ENCODE measurements at regions not wholly inside any gene's neighbourhood (a gene's known extent, or its start where the extent isn't known, plus 50 kb on each side); places are given as distances from the start of the nearest gene placed in this dataset.
"Not testable (repeated sequence)": the region's sequence is repeated elsewhere in the genome, so short reads cannot be mapped to it uniquely, and the experiment has no call there.

DNA sequence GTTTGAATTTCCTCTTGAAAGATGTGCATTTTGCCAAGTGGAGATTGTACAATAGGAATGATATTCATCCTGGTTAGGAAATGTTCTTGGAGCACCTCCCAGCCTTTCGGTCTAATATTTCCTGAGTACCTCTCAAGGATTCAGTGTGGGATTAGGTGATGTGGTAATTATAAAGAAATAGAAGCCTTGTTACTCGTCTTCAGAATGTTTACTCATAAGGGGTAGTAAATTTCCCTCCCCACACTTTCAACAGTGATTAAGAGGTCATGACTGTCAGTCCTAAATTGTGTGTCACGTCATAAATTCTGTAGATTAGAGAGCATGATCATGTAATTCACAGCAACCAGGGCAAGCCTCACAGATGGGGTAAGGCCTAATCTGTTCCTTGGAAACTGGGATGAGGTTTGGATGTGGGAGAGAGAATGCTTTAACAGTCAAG, 633.1 kb upstream of the TBL1XR1 start:
- peak; percentile 52 for DNase-seq

- DNase-seq = no peak
Measured at GRCh38 chr3:177831361-177831760, 634.1 kb upstream of the TBL1XR1 start.

- DNase-seq = no peak
Measured at GRCh38 chr3:177832880-177833279, 635.6 kb upstream of the TBL1XR1 start.

DNA sequence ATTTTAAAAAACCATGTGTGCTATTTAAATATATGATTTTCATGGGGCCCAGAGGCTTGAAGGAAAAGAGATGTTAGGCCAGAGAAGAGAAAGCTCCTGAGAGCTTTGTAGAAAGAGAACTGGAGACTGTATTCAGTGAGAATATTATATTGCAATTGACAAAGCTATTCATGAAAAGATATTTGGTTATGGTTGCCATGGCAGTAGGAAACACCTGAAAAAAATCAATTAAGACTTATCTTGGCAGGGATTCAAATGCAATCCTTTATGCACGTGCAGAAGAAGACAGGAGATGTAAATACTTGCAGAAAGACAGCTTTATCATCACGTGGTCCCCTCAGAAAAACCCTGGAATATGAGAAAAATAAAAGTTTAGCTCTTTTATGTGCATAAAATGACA, 636.0 kb upstream of the TBL1XR1 start:
- no peak for DNase-seq

- peak; percentile 98 for DNase-seq
Measured at GRCh38 chr3:177835008-177835407, 637.7 kb upstream of the TBL1XR1 start.

DNA sequence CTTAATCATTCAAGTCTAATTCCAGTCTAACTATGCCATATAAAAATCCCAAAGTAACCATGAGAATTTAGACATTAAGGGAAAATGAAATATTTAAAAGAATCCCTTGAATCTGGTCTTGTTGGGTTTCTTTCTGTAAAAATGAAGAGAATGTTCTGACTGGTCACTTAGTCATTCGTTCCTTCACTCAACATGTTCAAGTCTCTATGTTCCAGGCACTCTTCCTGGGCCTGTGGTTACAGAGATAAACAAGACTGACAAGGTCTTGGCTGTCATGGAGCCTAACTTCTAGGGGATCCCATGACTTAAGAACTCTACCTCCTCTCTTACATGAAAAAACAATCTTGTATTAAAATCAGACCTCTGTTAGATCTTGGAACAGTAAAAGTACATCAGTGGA, 638.6 kb upstream of the TBL1XR1 start:
- DNase-seq = peak; percentile 96

GRCh38 chr3:177836671-177837070, 639.4 kb upstream of the TBL1XR1 start:
- no peak for DNase-seq

- no peak for DNase-seq
Measured at GRCh38 chr3:177837951-177838655, 640.8 kb upstream of the TBL1XR1 start.

- DNase-seq = no peak
Measured at GRCh38 chr3:177838766-177839350, 641.6 kb upstream of the TBL1XR1 start.

- no peak for DNase-seq
Measured at GRCh38 chr3:177842302-177842701, 645.0 kb upstream of the TBL1XR1 start.

DNA sequence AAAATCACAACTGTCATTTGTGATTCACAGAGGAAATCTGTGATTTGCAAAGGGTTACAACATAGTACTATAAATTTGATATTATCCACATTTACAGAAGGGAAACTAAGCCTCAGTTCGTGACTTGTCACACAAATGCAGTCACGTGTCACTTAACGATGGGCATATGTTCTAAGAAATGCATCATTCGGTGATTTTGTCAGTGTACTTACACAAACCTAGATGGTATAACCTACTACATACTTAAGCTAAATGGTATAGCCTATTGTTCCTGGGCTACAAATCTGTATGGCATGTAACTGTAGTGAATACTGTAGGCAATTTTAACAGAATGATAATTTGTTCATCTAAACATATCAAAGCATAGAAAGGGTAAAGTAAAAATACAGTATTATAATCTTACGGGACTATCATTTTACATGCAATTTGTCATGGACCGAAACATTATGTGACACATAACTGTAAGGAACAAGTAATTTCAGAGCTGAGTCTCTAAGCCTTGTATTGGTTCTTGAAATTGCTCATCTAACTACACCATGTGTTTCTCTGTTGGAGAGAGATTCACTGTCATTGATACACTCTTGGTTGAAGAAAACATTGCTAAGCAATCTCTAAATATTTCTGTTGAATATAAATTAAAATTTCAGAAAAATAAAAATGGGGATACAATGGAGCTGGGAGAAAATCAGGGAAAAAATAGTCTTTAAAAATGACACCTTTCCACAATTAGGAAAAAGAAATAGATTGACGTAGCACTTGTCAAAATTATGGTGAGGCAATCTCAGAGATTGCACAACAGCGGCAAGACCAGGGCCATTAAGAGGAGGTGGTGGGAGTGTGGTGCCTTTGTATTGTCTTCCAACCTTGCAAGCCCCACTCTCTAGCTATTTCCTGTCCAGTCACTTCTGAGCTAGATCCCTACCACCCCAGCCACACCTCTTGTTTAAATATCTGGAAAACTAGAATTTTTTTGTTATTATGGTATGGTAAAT, 645.8 kb upstream of the TBL1XR1 start:
- no peak for DNase-seq

DNA sequence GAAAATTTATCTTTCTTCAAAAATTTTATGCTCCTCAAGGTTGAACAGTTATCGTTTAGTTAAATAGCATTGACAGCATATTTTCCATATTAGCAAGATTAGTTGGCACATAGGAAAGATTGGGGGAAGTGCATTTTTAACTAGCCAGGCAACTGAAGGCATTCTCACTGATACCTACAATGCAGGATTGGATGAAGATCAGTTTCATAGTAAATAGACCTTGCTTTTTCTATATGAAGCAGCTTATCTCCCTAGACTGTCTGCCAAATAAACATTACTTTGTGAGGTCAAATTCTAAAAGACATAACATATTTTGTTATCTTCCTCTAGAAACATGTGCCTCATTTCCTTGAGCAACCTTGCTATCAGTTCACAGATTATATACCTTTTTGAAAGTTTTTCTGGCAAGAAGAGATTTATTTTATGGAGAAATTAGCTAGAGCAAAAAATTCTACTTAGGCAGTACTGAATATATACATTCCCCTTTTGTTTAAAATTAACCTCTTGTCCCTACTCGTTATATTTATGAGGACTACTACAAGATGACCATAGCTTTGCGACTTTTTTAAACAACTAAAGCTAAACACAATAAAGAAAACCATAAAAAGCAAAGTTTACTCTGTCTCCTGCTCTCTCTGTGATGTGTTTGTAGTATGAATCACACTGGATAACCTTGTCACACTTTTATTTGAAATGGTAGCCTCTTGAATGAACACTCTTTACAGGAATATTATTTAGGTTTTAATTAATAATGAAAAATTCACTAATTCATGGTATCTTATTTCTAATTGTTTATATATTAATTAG, 654.9 kb upstream of the TBL1XR1 start:
- DNase-seq = peak; percentile 27

DNA sequence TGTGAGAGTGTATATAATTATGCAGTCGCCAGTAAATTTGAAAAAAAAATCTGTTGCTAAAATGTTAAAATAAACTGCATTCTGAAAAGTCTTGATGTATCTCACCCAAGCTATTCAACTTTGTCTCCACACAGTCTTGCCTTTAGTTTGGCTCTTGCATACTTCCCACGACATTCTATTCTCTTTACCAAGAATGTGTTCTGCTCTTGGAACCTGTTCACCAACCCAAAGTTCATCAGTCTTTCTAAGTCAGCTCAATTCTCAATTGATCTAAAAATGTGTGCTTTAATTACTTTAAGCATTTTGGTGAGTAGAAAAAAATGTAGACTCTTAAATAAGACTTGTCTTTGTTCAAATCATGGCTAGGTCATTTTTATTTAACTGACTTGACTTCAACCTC, 657.7 kb upstream of the TBL1XR1 start:
- DNase-seq = no peak

DNA sequence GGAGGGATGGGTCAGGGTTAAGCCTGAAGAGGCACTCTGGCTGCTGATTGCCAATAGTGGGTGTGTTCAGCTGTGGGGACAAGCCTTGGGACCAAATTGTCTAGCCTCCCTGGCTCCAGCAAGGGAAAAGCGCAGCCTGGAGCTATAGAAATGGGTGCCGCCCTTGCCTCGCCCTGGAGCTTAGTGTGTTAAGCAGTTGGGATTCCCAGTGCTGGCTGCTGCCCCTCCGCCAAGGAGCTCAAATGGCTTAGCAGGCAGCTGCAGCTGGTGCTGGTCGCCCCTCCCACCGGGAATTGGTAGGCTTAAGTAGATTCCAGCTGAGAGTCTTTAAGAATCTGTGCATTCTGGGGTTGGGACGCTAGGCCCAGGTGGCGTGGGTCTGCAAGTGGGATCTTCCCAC, 662.9 kb upstream of the TBL1XR1 start:
- no peak for DNase-seq

DNA sequence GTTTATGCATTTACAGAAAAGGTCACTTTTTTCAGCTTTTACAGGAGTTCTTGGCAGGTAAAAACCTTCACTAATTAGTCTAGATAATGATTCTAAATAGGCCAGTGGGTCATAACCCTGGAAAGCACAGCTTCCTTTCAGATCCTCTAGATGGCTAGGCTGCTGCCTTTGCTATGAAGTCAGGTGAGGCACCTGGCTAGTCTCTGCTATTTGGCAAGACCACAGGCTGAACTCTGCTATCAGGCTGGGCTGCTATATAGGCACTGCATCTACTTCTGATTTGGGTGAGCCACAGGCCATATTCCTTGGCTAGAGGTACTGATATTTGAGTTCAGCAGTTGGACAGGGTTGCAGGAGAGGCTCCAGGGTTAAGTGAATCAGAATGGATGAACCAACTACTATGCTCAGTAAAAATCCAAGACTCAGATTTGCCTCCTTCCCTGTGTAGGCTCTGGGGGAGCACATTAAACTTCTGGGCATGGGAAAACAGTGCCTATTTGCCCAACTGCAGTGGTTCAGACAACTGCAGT, 665.7 kb upstream of the TBL1XR1 start:
- DNase-seq = no peak

DNA sequence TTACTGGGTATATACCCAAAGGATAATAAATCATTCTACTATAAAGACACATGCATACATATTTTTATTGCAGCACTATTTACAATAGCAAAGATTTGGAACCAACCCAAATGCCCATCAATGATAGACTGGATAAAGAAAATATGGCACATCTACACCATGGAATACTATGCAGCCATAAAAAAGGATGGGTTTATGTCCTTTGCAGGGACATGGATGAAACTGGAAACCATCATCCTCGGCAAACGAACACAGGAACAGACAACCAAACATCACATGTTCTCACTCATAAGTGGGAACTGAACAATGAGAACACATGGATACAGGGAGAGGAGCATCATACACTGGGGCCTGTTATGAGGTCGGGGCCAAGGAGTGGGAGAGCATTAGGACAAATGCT, 665.0 kb upstream of the KCNMB2 start:
- not testable (repeated sequence) for DNase-seq

DNA sequence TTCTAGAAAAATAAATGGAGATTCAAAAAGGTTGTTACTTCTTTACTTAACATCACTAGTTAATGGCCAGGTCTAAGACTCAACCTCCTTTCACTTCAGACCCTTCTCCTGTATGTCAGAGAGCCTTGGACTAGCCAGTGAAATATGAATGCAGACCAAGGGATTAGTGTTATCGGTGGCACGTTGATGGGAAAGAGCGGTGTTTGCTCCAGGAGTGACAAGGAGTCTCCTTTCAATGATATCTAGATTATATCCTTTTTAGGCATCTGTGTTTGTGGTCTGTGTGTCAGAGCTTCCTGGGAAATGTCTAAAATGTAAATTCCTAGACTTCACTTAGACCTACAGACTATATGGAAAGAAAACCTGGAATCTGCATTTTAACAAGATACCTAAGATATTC, 658.0 kb upstream of the KCNMB2 start:
- DNase-seq = peak; percentile 26

GRCh38 chr3:177878957-177879356, 657.3 kb upstream of the KCNMB2 start:
- DNase-seq = peak; percentile 29

GRCh38 chr3:177881351-177881750, 654.9 kb upstream of the KCNMB2 start:
- DNase-seq = peak; percentile 36

- DNase-seq = no peak
Measured at GRCh38 chr3:177882124-177882648, 654.0 kb upstream of the KCNMB2 start.

GRCh38 chr3:177883091-177883490, 653.1 kb upstream of the KCNMB2 start:
- DNase-seq = no peak

DNA sequence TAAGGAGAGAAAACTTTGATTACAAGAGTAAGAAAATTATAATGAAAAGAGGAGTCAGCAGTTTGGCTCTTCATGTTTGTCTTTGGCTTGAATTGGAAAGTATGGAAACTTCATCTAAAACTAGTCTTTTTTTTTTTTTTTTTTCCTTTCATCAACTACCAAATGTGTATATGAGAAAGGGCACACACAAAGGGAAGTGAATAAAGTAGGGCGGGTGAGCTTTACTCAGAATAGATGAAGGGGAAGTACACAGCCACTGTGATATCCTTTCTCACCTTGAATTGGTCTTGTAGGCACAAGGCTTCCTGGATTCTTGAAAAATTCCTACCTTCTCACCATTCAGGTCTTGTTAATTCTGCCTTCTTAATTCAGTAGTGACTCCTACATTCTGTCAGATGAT, 652.3 kb upstream of the KCNMB2 start:
- DNase-seq = no peak

Measured in fibroblast of skin of scalp (primary cell).